ENCODE measurements at regions not wholly inside any gene's neighbourhood (a gene's known extent, or its start where the extent isn't known, plus 50 kb on each side); places are given as distances from the start of the nearest gene placed in this dataset.

DNA sequence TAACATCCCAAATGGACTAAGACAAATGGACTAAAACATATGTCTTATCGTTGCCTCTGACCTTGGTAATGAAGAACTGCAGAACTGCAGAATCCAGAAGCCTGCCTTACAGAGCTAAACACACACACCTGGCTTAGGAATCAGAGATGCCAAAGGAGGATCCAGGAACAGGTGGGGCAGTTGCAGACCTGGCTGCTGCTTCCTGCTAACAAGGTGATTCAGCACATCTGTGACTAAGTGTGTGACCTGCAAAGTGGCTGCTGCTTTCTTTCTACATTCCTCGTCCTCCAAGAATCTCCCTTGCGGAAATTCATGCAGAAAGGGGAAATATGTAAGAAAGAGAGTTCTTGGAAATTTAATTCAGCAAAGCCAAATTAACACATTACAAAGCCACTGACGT is 96.8 kb upstream of the NLGN4X start:
- WGBS, 2 donors, result 70 to 89% methylated on average over 4 of the region's 4 CpGs
- peaks cover 0 to 24% (median 0%) of the 10 kb centered on the region in 3 donors for H3K27me3 ChIP-seq (ENCODE audit: control insufficient read depth in 3 of 3, insufficient read depth in 3 of 3, low read length in 2 of 3)
- H3K4me1 ChIP-seq (ENCODE audit: control insufficient read depth in 5 of 5, insufficient read depth in 5 of 5, low read length in 5 of 5), result no peaks in the 10 kb centered on the region
- no peak overlapping the region for H3K4me3 ChIP-seq
- H3K36me3 ChIP-seq (ENCODE audit: control insufficient read depth in 4 of 4, insufficient read depth in 4 of 4, low read length in 4 of 4), result no peaks in the 10 kb centered on the region
- no peak overlapping the region for H3K9ac ChIP-seq (ENCODE audit: insufficient read depth in 1 of 2, low read length in 2 of 2)
- ATAC-seq (ENCODE audit: insufficient read depth, low FRiP score), result no peak
- H3K9me3 ChIP-seq (ENCODE audit: control insufficient read depth in 4 of 4, insufficient read depth in 3 of 4, low read length in 3 of 4), result no peaks in the 10 kb centered on the region
- no peak overlapping the region for H3K27ac ChIP-seq (ENCODE audit: low read depth in 1 of 2, low read length in 1 of 2)
- DNase-seq, result no peak
- TF ChIP-seq, protein P1, sequence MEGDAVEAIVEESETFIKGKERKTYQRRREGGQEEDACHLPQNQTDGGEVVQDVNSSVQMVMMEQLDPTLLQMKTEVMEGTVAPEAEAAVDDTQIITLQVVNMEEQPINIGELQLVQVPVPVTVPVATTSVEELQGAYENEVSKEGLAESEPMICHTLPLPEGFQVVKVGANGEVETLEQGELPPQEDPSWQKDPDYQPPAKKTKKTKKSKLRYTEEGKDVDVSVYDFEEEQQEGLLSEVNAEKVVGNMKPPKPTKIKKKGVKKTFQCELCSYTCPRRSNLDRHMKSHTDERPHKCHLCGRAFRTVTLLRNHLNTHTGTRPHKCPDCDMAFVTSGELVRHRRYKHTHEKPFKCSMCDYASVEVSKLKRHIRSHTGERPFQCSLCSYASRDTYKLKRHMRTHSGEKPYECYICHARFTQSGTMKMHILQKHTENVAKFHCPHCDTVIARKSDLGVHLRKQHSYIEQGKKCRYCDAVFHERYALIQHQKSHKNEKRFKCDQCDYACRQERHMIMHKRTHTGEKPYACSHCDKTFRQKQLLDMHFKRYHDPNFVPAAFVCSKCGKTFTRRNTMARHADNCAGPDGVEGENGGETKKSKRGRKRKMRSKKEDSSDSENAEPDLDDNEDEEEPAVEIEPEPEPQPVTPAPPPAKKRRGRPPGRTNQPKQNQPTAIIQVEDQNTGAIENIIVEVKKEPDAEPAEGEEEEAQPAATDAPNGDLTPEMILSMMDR (IDR thresholded peaks at IDR 0.05; ENCODE audit: control extremely low read depth, extremely low read depth), result no peak

DNA sequence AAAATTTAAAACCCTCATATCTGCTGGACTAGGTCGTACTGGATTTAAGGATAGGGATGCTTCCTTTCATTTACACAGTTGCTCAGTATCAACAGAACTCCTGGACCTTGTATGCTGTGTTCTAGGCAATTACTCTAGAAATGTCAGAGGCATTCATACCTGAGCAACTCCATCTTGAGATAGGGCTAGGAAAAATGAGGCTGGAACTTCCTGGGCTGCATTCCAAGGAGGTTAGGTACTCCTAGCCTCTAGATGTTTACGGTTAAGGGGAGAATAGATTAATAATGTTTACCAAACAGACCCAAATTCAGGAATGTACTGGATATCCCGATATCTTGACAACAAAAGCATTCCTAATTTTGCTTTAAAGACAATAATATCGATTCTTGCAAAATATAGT is 84.7 kb upstream of the NLGN4X start:
- peaks cover 0 to 9% (median 0%) of the 10 kb centered on the region in 3 donors for H3K27me3 ChIP-seq (ENCODE audit: control insufficient read depth in 3 of 3, insufficient read depth in 3 of 3, low read length in 2 of 3)
- H3K36me3 ChIP-seq (ENCODE audit: control insufficient read depth in 4 of 4, insufficient read depth in 4 of 4, low read length in 4 of 4), result no peaks in the 10 kb centered on the region
- H3K4me1 ChIP-seq (ENCODE audit: control insufficient read depth in 5 of 5, insufficient read depth in 5 of 5, low read length in 5 of 5), result no peaks in the 10 kb centered on the region
- no peak for ATAC-seq (ENCODE audit: insufficient read depth, low FRiP score)
- H3K9me3 ChIP-seq (ENCODE audit: control insufficient read depth in 4 of 4, insufficient read depth in 3 of 4, low read length in 3 of 4), result no peaks in the 10 kb centered on the region
- H3K4me3 ChIP-seq, result no peak overlapping the region
- no peak for DNase-seq
- H3K9ac ChIP-seq (ENCODE audit: insufficient read depth in 1 of 2, low read length in 2 of 2), result no peak overlapping the region
- TF ChIP-seq, protein P1 (IDR thresholded peaks at IDR 0.05; ENCODE audit: control extremely low read depth, extremely low read depth), result no peak
- WGBS, 2 donors, result 66 to 72% methylated on average over 4 of the region's 4 CpGs
- no peak overlapping the region for H3K27ac ChIP-seq (ENCODE audit: low read depth in 1 of 2, low read length in 1 of 2)

DNA sequence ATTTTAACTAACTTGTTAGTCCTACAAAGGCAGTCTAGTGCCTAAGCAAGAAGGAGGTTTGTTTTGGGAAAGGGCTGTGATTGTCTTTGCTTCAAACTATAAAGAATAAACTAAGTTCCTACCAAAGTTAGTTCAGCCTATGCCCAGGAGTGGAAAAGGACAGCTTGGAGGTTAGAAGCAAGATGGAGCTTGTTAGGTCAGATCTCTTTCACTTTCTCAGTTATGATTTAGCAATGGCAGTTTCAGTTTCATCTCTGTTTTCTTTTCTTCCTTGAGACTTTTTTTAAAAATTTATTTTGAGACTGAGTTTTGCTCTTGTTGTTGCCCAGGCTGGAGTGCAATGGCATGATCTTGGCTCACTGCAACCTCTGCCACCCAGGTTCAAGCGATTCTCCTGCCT is 82.9 kb upstream of the NLGN4X start:
- DNase-seq (no peak), ATAC-seq (ENCODE audit: insufficient read depth, low FRiP score) (no peak)
- Histone ChIP-seq H3K9ac (ENCODE audit: insufficient read depth in 1 of 2, low read length in 2 of 2) (no peak overlapping the region), H3K27ac (ENCODE audit: low read depth in 1 of 2, low read length in 1 of 2) (no peak overlapping the region), H3K27me3 (ENCODE audit: control insufficient read depth in 3 of 3, insufficient read depth in 3 of 3, low read length in 2 of 3) (peaks cover 0 to 9% (median 0%) of the 10 kb centered on the region in 3 donors), H3K9me3 (ENCODE audit: control insufficient read depth in 4 of 4, insufficient read depth in 3 of 4, low read length in 3 of 4) (no peaks in the 10 kb centered on the region), H3K4me3 (no peak overlapping the region), H3K4me1 (ENCODE audit: control insufficient read depth in 5 of 5, insufficient read depth in 5 of 5, low read length in 5 of 5) (no peaks in the 10 kb centered on the region), H3K36me3 (ENCODE audit: control insufficient read depth in 4 of 4, insufficient read depth in 4 of 4, low read length in 4 of 4) (no peaks in the 10 kb centered on the region)
- TF ChIP-seq, protein P1 (IDR thresholded peaks at IDR 0.05; ENCODE audit: control extremely low read depth, extremely low read depth), result no peak
- 80 to 100% methylated on average over 1 of the region's 1 CpG for WGBS, 2 donors

DNA sequence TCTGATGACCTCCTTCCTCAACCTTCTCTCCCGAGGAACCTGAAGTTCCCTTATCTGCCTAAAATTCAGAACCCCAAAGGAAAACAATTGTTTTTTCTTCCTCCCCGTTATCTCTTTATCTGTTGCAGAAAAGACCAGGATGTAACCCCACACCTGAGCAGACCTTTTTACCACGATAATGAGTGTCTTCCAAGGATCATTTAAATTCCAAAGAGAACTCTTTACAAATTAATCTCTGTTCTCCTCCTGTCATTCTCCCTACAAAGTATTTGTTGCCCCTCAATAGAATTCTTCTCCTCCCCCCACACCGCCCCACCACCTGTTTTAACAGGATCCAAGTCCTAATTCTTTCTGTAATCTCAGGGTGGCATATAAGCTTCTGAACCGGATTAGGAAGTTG is 78.5 kb upstream of the NLGN4X start:
- Histone ChIP-seq H3K27ac (ENCODE audit: low read depth in 1 of 2, low read length in 1 of 2) (no peak overlapping the region), H3K9me3 (ENCODE audit: control insufficient read depth in 4 of 4, insufficient read depth in 3 of 4, low read length in 3 of 4) (no peaks in the 10 kb centered on the region), H3K27me3 (ENCODE audit: control insufficient read depth in 3 of 3, insufficient read depth in 3 of 3, low read length in 2 of 3) (peaks cover 0 to 9% (median 0%) of the 10 kb centered on the region in 3 donors), H3K4me3 (no peak overlapping the region), H3K36me3 (ENCODE audit: control insufficient read depth in 4 of 4, insufficient read depth in 4 of 4, low read length in 4 of 4) (no peaks in the 10 kb centered on the region), H3K9ac (ENCODE audit: insufficient read depth in 1 of 2, low read length in 2 of 2) (no peak overlapping the region), H3K4me1 (ENCODE audit: control insufficient read depth in 5 of 5, insufficient read depth in 5 of 5, low read length in 5 of 5) (no peaks in the 10 kb centered on the region)
- WGBS, 2 donors, result 59 to 65% methylated on average over 5 of the region's 5 CpGs
- TF ChIP-seq, protein P1 (IDR thresholded peaks at IDR 0.05; ENCODE audit: control extremely low read depth, extremely low read depth), result no peak
- DNase-seq (no peak), ATAC-seq (ENCODE audit: insufficient read depth, low FRiP score) (no peak)
